ENCODE measurements at regions not wholly inside any gene's neighbourhood (a gene's known extent, or its start where the extent isn't known, plus 50 kb on each side); places are given as distances from the start of the nearest gene placed in this dataset.

DNA sequence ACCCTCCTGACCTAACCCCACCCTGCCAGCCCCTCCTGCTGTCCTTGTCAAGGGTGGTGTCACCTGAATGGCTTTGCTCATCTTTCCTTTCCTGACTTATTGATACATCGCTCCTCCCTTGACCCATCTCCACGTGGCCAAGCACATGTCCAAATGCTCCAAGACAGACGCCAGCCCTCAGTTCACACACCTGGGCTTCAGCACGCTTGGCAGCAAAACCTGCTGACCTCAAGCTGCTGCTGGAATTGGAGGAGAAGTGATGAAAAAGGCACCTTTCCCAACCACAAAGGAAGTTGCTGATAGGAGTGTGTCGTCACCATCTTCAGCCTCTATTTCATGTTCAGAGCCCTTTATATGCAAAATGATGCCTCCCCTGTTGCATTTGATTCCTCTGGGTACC is 141.3 kb downstream of the TLE3 start:
- TF ChIP-seq, protein P1, sequence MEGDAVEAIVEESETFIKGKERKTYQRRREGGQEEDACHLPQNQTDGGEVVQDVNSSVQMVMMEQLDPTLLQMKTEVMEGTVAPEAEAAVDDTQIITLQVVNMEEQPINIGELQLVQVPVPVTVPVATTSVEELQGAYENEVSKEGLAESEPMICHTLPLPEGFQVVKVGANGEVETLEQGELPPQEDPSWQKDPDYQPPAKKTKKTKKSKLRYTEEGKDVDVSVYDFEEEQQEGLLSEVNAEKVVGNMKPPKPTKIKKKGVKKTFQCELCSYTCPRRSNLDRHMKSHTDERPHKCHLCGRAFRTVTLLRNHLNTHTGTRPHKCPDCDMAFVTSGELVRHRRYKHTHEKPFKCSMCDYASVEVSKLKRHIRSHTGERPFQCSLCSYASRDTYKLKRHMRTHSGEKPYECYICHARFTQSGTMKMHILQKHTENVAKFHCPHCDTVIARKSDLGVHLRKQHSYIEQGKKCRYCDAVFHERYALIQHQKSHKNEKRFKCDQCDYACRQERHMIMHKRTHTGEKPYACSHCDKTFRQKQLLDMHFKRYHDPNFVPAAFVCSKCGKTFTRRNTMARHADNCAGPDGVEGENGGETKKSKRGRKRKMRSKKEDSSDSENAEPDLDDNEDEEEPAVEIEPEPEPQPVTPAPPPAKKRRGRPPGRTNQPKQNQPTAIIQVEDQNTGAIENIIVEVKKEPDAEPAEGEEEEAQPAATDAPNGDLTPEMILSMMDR (IDR thresholded peaks at IDR 0.05), result no peak
- TF ChIP-seq POLR2A (IDR thresholded peaks at IDR 0.05), result no peak

Data from thyroid gland (tissue), 4 donors.